GM18505 (cell line): ENCODE measurements at regions not wholly inside any gene's neighbourhood (a gene's known extent, or its start where the extent isn't known, plus 50 kb on each side); places are given as distances from the start of the nearest gene placed in this dataset.

Experiments
- ATAC-seq: cut with Tn5 transposase; IDR thresholded peaks from one replicate; pipeline ENCODE4 v1.9.1; 2021; ENCODE audit not compliant: unreplicated experiment
- POLR2A ChIP-seq: IDR thresholded peaks from 4 replicates; pipeline ENCODE4 v1.6.1; 2011; ENCODE audit warnings: borderline replicate concordance; ENCODE audit not compliant: insufficient read depth, insufficient read length; ENCODE audit errors: extremely low read depth

GRCh38 chr18:28541934-28542333 is 365.0 kb upstream of the CDH2 start:
- no peak for ATAC-seq
- TF ChIP-seq POLR2A: no peak

- no peak for TF ChIP-seq POLR2A
- ATAC-seq: no peak
These were observed 364.5 kb upstream of the CDH2 start for GRCh38 chr18:28541276-28541930.

GRCh38 chr18:28529644-28530043 is 352.7 kb upstream of the CDH2 start:
- TF ChIP-seq POLR2A: no peak
- ATAC-seq: no peak

GRCh38 chr18:28526196-28526595 is 349.3 kb upstream of the CDH2 start:
- ATAC-seq: no peak
- TF ChIP-seq POLR2A: no peak

GRCh38 chr18:28523758-28524475 is 347.0 kb upstream of the CDH2 start:
- no peak for TF ChIP-seq POLR2A
- no peak for ATAC-seq

GRCh38 chr18:28522236-28522635 is 345.3 kb upstream of the CDH2 start:
- TF ChIP-seq POLR2A: no peak
- ATAC-seq: no peak

GRCh38 chr18:28519997-28520396 is 343.1 kb upstream of the CDH2 start:
- ATAC-seq: no peak
- TF ChIP-seq POLR2A: no peak

- no peak for TF ChIP-seq POLR2A
- ATAC-seq: no peak
These were observed 337.8 kb upstream of the CDH2 start for GRCh38 chr18:28514699-28515098.

- TF ChIP-seq POLR2A: no peak
- no peak for ATAC-seq
These were observed 335.4 kb upstream of the CDH2 start for GRCh38 chr18:28512357-28512756.

- no peak for ATAC-seq
- no peak for TF ChIP-seq POLR2A
These were observed 334.5 kb upstream of the CDH2 start for GRCh38 chr18:28511413-28511821.

GRCh38 chr18:28510210-28510609 is 333.3 kb upstream of the CDH2 start:
- no peak for ATAC-seq
- TF ChIP-seq POLR2A: no peak

GRCh38 chr18:28504066-28504465 is 327.1 kb upstream of the CDH2 start:
- no peak for TF ChIP-seq POLR2A
- ATAC-seq: no peak

GRCh38 chr18:28494151-28494550 is 317.2 kb upstream of the CDH2 start:
- no peak for ATAC-seq
- no peak for TF ChIP-seq POLR2A

- TF ChIP-seq POLR2A: no peak
- no peak for ATAC-seq
These were observed 309.0 kb upstream of the CDH2 start for GRCh38 chr18:28485918-28486317.
